GM21360 (cell line): ENCODE measurements at regions not wholly inside any gene's neighbourhood (a gene's known extent, or its start where the extent isn't known, plus 50 kb on each side); places are given as distances from the start of the nearest gene placed in this dataset.
"Not testable (repeated sequence)": the region's sequence is repeated elsewhere in the genome, so short reads cannot be mapped to it uniquely, and the experiment has no call there.

Experiments used
- ATAC-seq: cut with Tn5 transposase; IDR thresholded peaks from one replicate; pipeline ENCODE4 v1.9.1; 2021; ENCODE audit warnings: mild to moderate bottlenecking, moderate library complexity; ENCODE audit not compliant: unreplicated experiment

GRCh38 chr4:10388146-10388545 is 69.1 kb downstream of the ZNF518B start:
- ATAC-seq: not testable (repeated sequence)

GRCh38 chr4:10385994-10386394 is 71.2 kb downstream of the ZNF518B start:
- no peak for ATAC-seq

- ATAC-seq: no peak
Measured at GRCh38 chr4:10384974-10385373, 72.3 kb downstream of the ZNF518B start.

GRCh38 chr4:10383417-10383816 is 73.8 kb downstream of the ZNF518B start:
- no peak for ATAC-seq

DNA sequence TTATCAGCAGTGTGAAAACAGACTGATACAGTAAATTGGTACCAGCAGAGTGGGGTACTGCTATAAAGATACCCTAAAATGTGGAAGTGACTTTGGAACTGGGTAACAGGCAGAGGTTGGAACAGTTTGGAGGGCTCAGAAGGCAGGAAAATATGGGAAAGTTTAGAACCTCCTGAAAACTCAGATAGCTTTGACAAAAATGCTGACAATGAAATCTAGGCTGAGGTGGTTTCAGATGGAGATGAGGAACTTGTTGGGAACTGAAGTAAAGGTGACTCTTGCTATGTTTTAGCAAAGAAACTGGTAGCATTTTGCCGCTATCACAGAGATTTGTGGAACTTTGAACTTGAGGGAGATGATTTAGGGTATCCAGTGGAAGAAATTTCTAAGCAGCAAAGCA is 75.1 kb downstream of the ZNF518B start:
- ATAC-seq: not testable (repeated sequence)

DNA sequence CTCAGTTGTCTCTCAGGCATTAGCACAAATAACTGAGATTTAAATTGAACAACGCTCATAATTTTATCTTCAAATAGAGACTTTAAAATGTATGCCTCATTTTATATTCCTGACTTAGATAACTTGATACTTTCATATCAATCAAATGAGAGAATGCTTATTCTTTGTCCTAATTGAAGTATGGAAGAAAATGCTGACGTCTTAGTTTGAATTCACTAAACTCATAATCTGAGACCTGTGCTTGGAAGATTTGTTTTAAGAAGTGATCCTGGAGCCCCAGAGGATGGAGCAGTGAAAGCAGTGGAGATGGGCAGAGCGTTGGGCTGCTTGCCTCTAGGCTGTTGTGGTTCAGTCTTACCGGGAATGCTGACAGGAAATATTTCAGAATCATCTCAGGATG is 76.1 kb downstream of the ZNF518B start:
- no peak for ATAC-seq

DNA sequence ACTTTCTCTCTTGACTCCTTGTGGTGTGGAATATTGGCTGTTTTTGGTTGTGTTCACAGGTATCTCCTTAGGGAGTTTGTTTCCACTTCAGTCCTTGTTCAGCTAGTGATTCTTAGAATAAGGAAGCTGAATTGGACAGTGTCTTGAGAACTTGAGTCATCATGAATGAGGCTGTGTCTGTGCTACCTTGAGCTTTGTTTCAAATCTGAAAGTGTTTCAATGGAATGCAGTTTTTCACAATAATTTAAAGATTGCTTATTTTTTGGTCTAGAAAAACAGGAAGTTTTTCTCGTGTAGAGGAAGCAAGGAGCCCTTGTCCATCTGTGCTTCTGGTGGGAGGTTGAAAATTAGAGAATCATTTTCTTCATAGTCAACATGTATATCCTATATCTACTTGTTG is 76.5 kb downstream of the ZNF518B start:
- no peak for ATAC-seq

GRCh38 chr4:10371869-10372471 is 85.3 kb downstream of the ZNF518B start:
- no peak for ATAC-seq

DNA sequence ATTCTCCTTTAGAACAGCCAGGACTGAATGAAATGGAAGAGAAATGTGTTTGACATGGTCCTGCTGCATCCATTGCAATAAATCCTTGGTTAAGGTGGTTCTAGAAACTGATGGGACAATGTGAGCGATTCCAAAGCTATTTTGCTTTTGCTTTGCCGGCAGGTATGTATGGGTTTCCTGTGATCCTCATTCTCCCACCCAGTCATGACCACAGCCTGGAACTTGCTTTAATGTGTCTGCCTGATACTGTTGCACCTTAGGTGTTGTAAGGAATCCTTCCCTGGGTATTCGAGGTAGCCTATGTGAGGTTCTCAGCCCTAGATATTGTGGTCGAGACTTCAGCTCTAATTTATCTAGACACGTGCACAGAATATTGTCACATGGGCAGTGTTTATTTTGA is 86.1 kb downstream of the ZNF518B start:
- no peak for ATAC-seq

DNA sequence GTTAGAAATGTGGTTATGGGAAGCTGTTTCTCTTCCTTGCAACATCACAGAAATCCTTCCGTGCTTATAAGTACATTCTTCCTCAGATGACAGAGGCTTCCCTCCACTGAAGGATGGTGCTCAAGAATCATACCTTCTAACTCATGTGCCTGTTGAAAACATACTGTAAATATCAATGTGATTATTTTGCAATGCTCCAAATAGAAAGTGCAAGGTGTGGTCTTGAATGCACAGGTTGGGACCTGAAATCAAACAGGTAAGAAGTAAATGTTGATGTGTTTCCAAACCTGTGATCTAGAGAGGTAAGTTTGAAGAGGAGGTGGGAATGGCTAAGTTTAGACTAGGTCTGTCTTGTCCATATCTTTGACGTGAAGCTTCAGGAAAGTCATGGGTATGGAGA is 87.7 kb downstream of the ZNF518B start:
- ATAC-seq: no peak

GRCh38 chr4:10366628-10367027 is 90.6 kb downstream of the ZNF518B start:
- no peak for ATAC-seq

GRCh38 chr4:10364194-10364593 is 93.0 kb downstream of the ZNF518B start:
- no peak for ATAC-seq

GRCh38 chr4:10354746-10355145 is 102.5 kb downstream of the ZNF518B start:
- ATAC-seq: no peak

DNA sequence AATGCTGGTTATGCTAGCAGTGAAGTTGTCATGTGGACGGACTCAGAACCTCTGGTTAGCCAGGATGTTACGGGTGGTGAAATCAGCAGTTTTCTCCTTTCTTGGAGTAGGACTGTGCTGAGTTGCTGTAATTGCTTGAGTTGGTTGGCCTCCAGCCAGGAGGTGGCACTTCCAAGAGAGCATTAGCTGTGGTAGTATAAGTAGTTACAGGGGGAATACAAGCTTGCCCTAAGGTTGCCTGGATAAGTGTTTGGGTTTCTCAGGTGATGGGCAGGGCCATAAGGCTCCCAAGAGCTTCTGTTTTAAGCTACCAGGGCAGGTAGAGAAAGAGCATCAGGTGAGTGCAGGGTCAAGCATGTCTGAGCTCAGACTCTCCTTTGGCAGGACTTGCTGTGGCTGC is 103.0 kb downstream of the ZNF518B start:
- no peak for ATAC-seq

- ATAC-seq: no peak
Measured at GRCh38 chr4:10353110-10353509, 104.1 kb downstream of the ZNF518B start.

DNA sequence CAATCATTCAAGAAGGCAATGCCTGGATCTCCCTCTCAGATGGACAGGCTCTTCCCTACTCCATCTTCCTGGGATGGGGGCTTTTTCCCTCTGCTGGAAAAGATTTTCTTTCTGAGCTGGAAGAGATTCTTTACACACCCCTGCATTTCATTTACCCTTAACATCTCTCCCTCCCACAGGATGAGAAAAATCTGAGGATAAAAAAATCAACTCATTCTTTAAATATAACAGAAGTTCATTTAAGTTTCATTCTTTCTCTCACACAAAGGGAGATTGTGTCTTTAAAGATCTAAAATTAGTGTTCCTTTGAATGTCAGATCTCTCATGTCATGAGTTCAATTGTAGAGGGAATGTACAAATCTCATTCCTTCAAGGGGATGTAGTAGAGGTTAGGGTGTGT is 109.0 kb downstream of the ZNF518B start:
- no peak for ATAC-seq

GRCh38 chr4:10347815-10348214 is 109.4 kb downstream of the ZNF518B start:
- no peak for ATAC-seq

DNA sequence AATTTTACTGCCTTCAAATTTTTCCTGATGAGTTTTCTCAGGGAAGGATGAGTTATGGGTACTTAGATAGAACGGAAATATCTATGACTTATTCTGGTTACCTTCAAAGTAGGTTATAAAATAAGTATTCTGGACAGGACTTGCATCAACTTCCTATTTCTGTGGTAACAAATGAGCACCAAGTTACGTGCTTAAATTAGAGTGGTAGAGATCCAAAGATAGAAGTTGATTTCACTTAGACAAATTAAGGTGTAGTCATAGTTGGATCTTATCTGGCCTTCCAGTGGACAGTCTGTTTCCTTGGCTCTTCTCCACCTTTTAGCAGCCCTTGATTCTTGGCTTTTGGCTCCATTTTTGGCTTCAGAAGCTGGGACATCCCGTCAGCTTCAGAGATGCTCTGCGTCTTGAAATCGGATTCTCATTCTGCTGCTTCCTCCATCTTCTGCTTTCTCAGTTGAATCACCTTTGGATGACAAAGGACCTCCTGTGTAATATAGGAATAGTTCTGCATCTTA is 109.9 kb downstream of the ZNF518B start:
- no peak for ATAC-seq

DNA sequence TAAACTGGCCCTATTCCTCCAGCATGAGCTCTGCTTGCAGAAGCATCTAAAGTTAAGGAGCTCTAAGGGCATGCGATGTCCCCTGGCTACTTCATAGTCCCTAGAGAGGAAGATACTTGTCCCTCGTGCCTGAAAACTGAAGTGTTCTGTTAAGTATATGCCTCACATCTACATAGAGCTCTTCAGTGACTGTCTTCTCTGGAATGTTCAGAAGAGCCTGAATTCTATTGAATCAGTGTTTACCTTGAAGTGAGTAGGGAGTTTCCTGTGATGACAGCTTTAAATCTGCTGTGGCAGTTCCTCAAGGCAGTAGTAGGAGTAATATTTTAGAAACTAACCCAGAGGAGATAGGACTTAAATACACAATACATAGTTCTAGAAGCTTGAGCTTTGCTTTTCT is 111.2 kb downstream of the ZNF518B start:
- ATAC-seq: no peak

- no peak for ATAC-seq
Measured at GRCh38 chr4:10345381-10345784, 111.8 kb downstream of the ZNF518B start.

DNA sequence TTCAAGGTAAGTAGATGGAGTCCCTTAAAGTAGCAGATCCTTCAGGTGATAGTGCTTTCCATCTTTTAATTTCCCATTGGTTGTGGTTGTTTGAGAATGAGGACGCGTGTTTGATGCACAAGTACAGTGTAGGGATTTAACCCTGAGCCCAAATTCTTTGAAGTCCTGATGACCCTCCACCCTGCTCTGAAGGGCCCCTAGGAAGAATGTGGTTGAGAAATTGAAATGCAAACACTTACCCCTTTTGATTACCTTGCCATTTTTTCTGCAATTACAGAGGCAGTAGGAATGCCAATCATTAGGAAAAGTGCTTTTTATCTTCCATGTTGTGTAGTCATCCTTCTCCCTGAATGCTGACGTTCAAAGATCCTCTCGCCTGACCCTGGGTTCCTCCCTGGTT is 112.4 kb downstream of the ZNF518B start:
- ATAC-seq: no peak

DNA sequence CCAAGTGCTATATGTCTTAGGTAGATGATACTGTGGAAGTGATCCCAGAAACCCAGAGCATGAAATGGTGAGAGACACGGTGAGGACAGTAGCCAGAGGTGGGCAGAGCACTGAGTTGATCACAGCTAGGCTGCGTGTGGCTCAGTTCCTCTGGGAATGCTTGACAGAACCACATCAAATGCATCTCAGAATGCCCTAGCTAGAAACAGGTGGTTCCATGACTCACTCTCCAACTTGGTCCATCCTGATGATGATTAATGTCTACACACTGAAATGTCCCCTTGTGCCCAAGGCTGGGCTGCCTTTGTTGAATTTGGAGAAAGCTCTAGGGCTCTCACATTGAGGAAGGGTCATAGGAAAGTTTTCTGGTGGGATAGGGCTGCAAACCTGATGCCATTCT is 113.6 kb downstream of the ZNF518B start:
- ATAC-seq: no peak

DNA sequence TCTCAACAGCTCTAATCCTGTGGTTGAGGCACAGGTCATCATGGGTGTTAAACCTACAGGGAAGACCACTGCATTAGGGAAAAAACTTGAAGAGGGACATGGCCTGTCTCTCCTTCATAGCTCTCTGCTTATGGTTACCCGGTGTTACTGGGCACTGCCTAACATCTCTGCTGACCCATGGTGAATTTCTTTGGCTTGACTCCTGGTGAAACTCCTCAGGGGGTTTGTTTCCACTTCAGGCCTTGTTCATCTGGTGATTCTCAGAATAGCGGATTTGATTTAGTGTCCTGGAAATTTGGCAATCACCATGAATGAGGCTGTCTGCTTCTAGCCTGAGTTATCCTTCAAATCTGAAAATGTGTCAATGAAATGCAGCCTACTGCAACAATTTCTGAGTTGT is 114.4 kb downstream of the ZNF518B start:
- no peak for ATAC-seq
